Transverse colon (tissue), 4 donors: ENCODE measurements at regions not wholly inside any gene's neighbourhood (a gene's known extent, or its start where the extent isn't known, plus 50 kb on each side); places are given as distances from the start of the nearest gene placed in this dataset.
"Not testable (repeated sequence)": the region's sequence is repeated elsewhere in the genome, so short reads cannot be mapped to it uniquely, and the experiment has no call there.

Experiments used
- DNase-seq: peaks from one replicate; pipeline ENCODE4 v3.0.0-alpha.2; 2019
- H3K27ac ChIP-seq, 4 donors: fragments of 200-600 bp; sonication (generic); 2 replicates each; pipeline ENCODE4 v1.5.1; 2016 to 2018; ENCODE audit warnings: inconsistent platforms in 4 of 4
- H3K27me3 ChIP-seq: fragments of 200-600 bp; sonication (generic); 2 replicates; pipeline ENCODE4 v1.5.1; 2017; ENCODE audit warnings: inconsistent platforms
- H3K36me3 ChIP-seq, 4 donors: fragments of 200-600 bp; sonication (generic); 2 replicates each; pipeline ENCODE4 v1.5.1; 2017 to 2019; ENCODE audit warnings: inconsistent platforms in 4 of 4
- H3K4me1 ChIP-seq, 4 donors: fragments of 200-600 bp; sonication (generic); 2 replicates each; pipeline ENCODE4 v1.5.1; 2017 to 2020; ENCODE audit warnings: inconsistent platforms in 4 of 4
- H3K4me3 ChIP-seq, 4 donors: fragments of 200-600 bp; sonication (generic); 1 replicate in 1 of 4; 2 replicates in 3 of 4; pipeline versions ENCODE4 v1.5.1 to v1.6.1; 2017 to 2019; ENCODE audit warnings: inconsistent platforms in 4 of 4
- H3K9me3 ChIP-seq, 2 donors: fragments of 200-600 bp; sonication (generic); 2 replicates each; pipeline ENCODE4 v1.5.1; 2017 to 2019; ENCODE audit warnings: inconsistent platforms in 2 of 2
- EP300 ChIP-seq: sonication (generic); formaldehyde crosslinking; IDR thresholded peaks from one replicate; pipeline ENCODE4 v1.6.1; 2017; ENCODE audit warnings: antibody characterized with exemption, low read depth
- POLR2A ChIP-seq: fragments of 450-650 bp; IDR thresholded peaks from one replicate; pipeline ENCODE4 v1.6.1; 2016; ENCODE audit warnings: antibody characterized with exemption, mild to moderate bottlenecking, moderate library complexity
- POLR2AphosphoS5 ChIP-seq, 3 donors: sonication (generic); formaldehyde crosslinking; IDR thresholded peaks; one replicate each; pipeline ENCODE4 v1.6.1; 2016; ENCODE audit warnings: antibody characterized with exemption in 3 of 3
- WGBS, 2 donors: methylation state at CpG; one replicate each; pipeline ENCODE4 v1.1.5; 2018; ENCODE audit warnings: low coverage in 1 of 2; 5-methylcytosine and 5-hydroxymethylcytosine counted together
- in situ Hi-C, 4 donors: fragments of 200-750 bp; cut with MboI; loops; one replicate each; pipeline versions ENCODE4 v1.15.0 to v1.15.1; 2017; ENCODE audit warnings: low sequenced_read_pairs in 3 of 4, low pct_ligation_motif_present in 1 of 4, low pct_unique_long_range_greater_than_20kb in 1 of 4
- intact Hi-C: fragments of 100-400 bp; cut with DNase I; formaldehyde crosslinking; loops from one replicate; pipeline ENCODE4 v1.15.1; 2023; ENCODE audit warnings: low total_unique reads
- TF ChIP-seq, protein P1 (sequence below), 5 experiments: fragments of 200-600 bp in 3 of 5; fragments of 450-650 bp in 2 of 5; sonication (generic) in 3 of 5; IDR thresholded peaks; 1 replicate in 2 of 5; 2 replicates in 3 of 5; pipeline ENCODE4 v1.5.1; 2016 to 2017; ENCODE audit warnings: antibody characterized with exemption in 5 of 5, inconsistent platforms in 3 of 5, mild to moderate bottlenecking in 2 of 5, moderate library complexity in 1 of 5

GRCh38 chr2:209138079-209138478 is 285.8 kb upstream of the MAP2 start:
- Histone ChIP-seq H3K4me1 (no peaks in the 10 kb centered on the region), H3K27ac (no peak overlapping the region), H3K36me3 (no peaks in the 10 kb centered on the region), H3K27me3 (no peaks in the 10 kb centered on the region), H3K4me3 (no peak overlapping the region), H3K9me3 (no peaks in the 10 kb centered on the region)
- WGBS, 2 donors: 56 to 62% methylated on average over 3 of the region's 3 CpGs
- TF ChIP-seq POLR2AphosphoS5 (IDR thresholded peaks at IDR 0.05) (no peak), EP300 (no peak), POLR2A (no peak)
- TF ChIP-seq, protein P1, sequence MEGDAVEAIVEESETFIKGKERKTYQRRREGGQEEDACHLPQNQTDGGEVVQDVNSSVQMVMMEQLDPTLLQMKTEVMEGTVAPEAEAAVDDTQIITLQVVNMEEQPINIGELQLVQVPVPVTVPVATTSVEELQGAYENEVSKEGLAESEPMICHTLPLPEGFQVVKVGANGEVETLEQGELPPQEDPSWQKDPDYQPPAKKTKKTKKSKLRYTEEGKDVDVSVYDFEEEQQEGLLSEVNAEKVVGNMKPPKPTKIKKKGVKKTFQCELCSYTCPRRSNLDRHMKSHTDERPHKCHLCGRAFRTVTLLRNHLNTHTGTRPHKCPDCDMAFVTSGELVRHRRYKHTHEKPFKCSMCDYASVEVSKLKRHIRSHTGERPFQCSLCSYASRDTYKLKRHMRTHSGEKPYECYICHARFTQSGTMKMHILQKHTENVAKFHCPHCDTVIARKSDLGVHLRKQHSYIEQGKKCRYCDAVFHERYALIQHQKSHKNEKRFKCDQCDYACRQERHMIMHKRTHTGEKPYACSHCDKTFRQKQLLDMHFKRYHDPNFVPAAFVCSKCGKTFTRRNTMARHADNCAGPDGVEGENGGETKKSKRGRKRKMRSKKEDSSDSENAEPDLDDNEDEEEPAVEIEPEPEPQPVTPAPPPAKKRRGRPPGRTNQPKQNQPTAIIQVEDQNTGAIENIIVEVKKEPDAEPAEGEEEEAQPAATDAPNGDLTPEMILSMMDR (IDR thresholded peaks at IDR 0.05): no peak
- no peak for DNase-seq
- intact Hi-C loops: no loop called here
- in situ Hi-C loops: no loop called here

GRCh38 chr2:209141142-209141541 is 282.7 kb upstream of the MAP2 start:
- H3K4me3 ChIP-seq: no peak overlapping the region
- H3K9me3 ChIP-seq: no peaks in the 10 kb centered on the region
- 48 to 59% methylated on average over 3 of the region's 3 CpGs for WGBS, 2 donors
- H3K36me3 ChIP-seq: no peaks in the 10 kb centered on the region
- in situ Hi-C loops: no loop called here
- no peak for DNase-seq
- H3K27ac ChIP-seq: no peak overlapping the region
- TF ChIP-seq POLR2AphosphoS5 (IDR thresholded peaks at IDR 0.05) (no peak), EP300 (no peak), POLR2A (no peak)
- TF ChIP-seq, protein P1 (IDR thresholded peaks at IDR 0.05): no peak
- H3K4me1 ChIP-seq: no peaks in the 10 kb centered on the region
- H3K27me3 ChIP-seq: no peaks in the 10 kb centered on the region
- intact Hi-C loops: no loop called here

GRCh38 chr2:209141818-209142217 is 282.0 kb upstream of the MAP2 start:
- H3K36me3 ChIP-seq: no peaks in the 10 kb centered on the region
- no peaks in the 10 kb centered on the region for H3K4me1 ChIP-seq
- no peaks in the 10 kb centered on the region for H3K9me3 ChIP-seq
- WGBS, 2 donors: 79 to 80% methylated on average over 1 of the region's 1 CpG
- intact Hi-C loops: no loop called here
- DNase-seq: no peak
- no peak overlapping the region for H3K4me3 ChIP-seq
- H3K27ac ChIP-seq: no peak overlapping the region
- in situ Hi-C loops: no loop called here
- H3K27me3 ChIP-seq: no peaks in the 10 kb centered on the region
- TF ChIP-seq, protein P1 (IDR thresholded peaks at IDR 0.05): no peak

GRCh38 chr2:209145220-209145691 is 278.6 kb upstream of the MAP2 start:
- H3K27me3 ChIP-seq, H3K4me3 ChIP-seq, H3K9me3 ChIP-seq, intact Hi-C loops, H3K36me3 ChIP-seq, in situ Hi-C loops, H3K4me1 ChIP-seq, H3K27ac ChIP-seq, DNase-seq: not testable (repeated sequence)
- 92 to 100% methylated on average over 1 to 30 of the region's 30 CpGs for WGBS, 2 donors

- WGBS, 2 donors: 43 to 60% methylated on average over 1 to 7 of the region's 7 CpGs
- no peak overlapping the region for H3K4me3 ChIP-seq
- H3K4me1 ChIP-seq: no peaks in the 10 kb centered on the region
- in situ Hi-C loops: no loop called here
- TF ChIP-seq EP300 (no peak), POLR2A (no peak), POLR2AphosphoS5 (IDR thresholded peaks at IDR 0.05) (no peak)
- TF ChIP-seq, protein P1 (IDR thresholded peaks at IDR 0.05): no peak
- no peaks in the 10 kb centered on the region for H3K9me3 ChIP-seq
- H3K27ac ChIP-seq: peak overlapping the region in 1 of 4 donors; percentile 26
- H3K27me3 ChIP-seq: no peaks in the 10 kb centered on the region
- H3K36me3 ChIP-seq: no peaks in the 10 kb centered on the region
- intact Hi-C loops: no loop called here
- no peak for DNase-seq
These were observed 277.7 kb upstream of the MAP2 start for GRCh38 chr2:209145941-209146681.
